ENCODE measurements at regions not wholly inside any gene's neighbourhood (a gene's known extent, or its start where the extent isn't known, plus 50 kb on each side); places are given as distances from the start of the nearest gene placed in this dataset.

DNA sequence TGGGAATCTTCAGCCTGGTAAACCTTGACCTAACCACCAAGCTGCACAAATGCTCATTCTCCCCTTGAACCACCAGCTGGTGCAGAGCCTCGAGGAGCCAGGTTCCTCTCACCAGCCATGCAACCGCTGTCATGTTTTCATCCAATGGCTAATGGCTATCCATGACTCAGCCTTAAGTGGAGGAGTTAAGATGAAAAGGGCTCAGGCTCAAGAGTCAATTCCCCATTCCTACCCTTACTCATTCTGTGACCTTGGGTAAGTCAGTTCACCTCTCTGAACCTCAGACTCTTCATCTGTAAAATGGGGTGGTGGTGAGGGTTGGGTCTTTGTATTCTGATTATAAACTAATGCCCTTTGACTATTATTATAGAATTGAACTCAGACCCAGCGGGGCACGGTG, 515.6 kb downstream of the SHQ1 start:
- TF ChIP-seq, protein P1, sequence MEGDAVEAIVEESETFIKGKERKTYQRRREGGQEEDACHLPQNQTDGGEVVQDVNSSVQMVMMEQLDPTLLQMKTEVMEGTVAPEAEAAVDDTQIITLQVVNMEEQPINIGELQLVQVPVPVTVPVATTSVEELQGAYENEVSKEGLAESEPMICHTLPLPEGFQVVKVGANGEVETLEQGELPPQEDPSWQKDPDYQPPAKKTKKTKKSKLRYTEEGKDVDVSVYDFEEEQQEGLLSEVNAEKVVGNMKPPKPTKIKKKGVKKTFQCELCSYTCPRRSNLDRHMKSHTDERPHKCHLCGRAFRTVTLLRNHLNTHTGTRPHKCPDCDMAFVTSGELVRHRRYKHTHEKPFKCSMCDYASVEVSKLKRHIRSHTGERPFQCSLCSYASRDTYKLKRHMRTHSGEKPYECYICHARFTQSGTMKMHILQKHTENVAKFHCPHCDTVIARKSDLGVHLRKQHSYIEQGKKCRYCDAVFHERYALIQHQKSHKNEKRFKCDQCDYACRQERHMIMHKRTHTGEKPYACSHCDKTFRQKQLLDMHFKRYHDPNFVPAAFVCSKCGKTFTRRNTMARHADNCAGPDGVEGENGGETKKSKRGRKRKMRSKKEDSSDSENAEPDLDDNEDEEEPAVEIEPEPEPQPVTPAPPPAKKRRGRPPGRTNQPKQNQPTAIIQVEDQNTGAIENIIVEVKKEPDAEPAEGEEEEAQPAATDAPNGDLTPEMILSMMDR (conservative IDR thresholded peaks at IDR 0.05; ENCODE audit: low read depth, low read length) = no peak
- no peak for TF ChIP-seq SMC3 (IDR thresholded peaks at IDR 0.05; ENCODE audit: low read depth, low read length)

Data from IMR-90 (cell line).